ENCODE measurements at regions not wholly inside any gene's neighbourhood (a gene's known extent, or its start where the extent isn't known, plus 50 kb on each side); places are given as distances from the start of the nearest gene placed in this dataset.

GRCh38 chr5:168110384-168110783 is 181.1 kb upstream of the WWC1 start:
- H3K27ac ChIP-seq, result peak overlapping the region; percentile 61; the same call in 1 of the 2 replicates
- H3F3A ChIP-seq (ENCODE audit: insufficient read depth), result peaks cover 19% of the 10 kb centered on the region; the same call in 1 of the 2 replicates
- H3K79me2 ChIP-seq (ENCODE audit: insufficient read depth), result no peaks in the 10 kb centered on the region
- 64 to 76% methylated on average over 5 of the region's 5 CpGs for WGBS, 2 experiments (ENCODE audit: low coverage in 1 of 2, low lambda C conversion rate in 2 of 2, missing lambda C conversion rate in 2 of 2)
- no peaks in the 10 kb centered on the region for H3K9me2 ChIP-seq (ENCODE audit: insufficient read depth)
- H2AFZ ChIP-seq, result no peak overlapping the region
- H3K27me3 ChIP-seq (replicated peaks; ENCODE audit: insufficient read depth), result no peaks in the 10 kb centered on the region
- no peaks in the 10 kb centered on the region for H4K20me1 ChIP-seq (ENCODE audit: insufficient read depth)
- DNase-seq, result no peak
- H3K9ac ChIP-seq, result no peak overlapping the region
- no peak overlapping the region for H3K4me3 ChIP-seq
- TF ChIP-seq EZH2phosphoT487 (IDR thresholded peaks at IDR 0.05; ENCODE audit: insufficient read depth, low read depth) (no peak), EZH2 (IDR thresholded peaks at IDR 0.05; ENCODE audit: insufficient read depth, poor library complexity, severe bottlenecking) (no peak)
- no peaks in the 10 kb centered on the region for H3K9me3 ChIP-seq (ENCODE audit: low read depth)
- H3K4me2 ChIP-seq (ENCODE audit: unreplicated experiment), result no peak overlapping the region
- peaks cover 10% of the 10 kb centered on the region; the same call in 1 of the 2 replicates for H3K36me3 ChIP-seq (ENCODE audit: low read depth)
- peaks cover 50% of the 10 kb centered on the region for H3K4me1 ChIP-seq (ENCODE audit: insufficient read depth)
- in situ Hi-C loops (cut with MboI), result no loop called here

- Histone ChIP-seq H3K36me3 (ENCODE audit: low read depth) (peaks cover 10% of the 10 kb centered on the region; the same call in 1 of the 2 replicates), H3K4me1 (ENCODE audit: insufficient read depth) (peaks cover 42% of the 10 kb centered on the region), H3K9ac (no peak overlapping the region), H3K4me2 (ENCODE audit: unreplicated experiment) (no peak overlapping the region), H3K27me3 (replicated peaks; ENCODE audit: insufficient read depth) (no peaks in the 10 kb centered on the region), H2AFZ (no peak overlapping the region), H3K79me2 (ENCODE audit: insufficient read depth) (no peaks in the 10 kb centered on the region), H3K4me3 (no peak overlapping the region), H3K9me3 (ENCODE audit: low read depth) (no peaks in the 10 kb centered on the region), H3F3A (ENCODE audit: insufficient read depth) (peaks cover 12% of the 10 kb centered on the region; the same call in 1 of the 2 replicates), H4K20me1 (ENCODE audit: insufficient read depth) (no peaks in the 10 kb centered on the region), H3K27ac (no peak overlapping the region), H3K9me2 (ENCODE audit: insufficient read depth) (no peaks in the 10 kb centered on the region)
- 50 to 51% methylated on average over 14 of the region's 14 CpGs for WGBS, 2 experiments (ENCODE audit: low coverage in 1 of 2, low lambda C conversion rate in 2 of 2, missing lambda C conversion rate in 2 of 2)
- in situ Hi-C loops (cut with MboI), result no loop called here
- TF ChIP-seq EZH2 (IDR thresholded peaks at IDR 0.05; ENCODE audit: insufficient read depth, poor library complexity, severe bottlenecking), result no peak
- TF ChIP-seq EZH2phosphoT487 (IDR thresholded peaks at IDR 0.05; ENCODE audit: insufficient read depth, low read depth), result no peak
- no peak for DNase-seq
Observed at GRCh38 chr5:168110870-168111832, 180.3 kb upstream of the WWC1 start.

- H3K9me3 ChIP-seq (ENCODE audit: low read depth), result no peaks in the 10 kb centered on the region
- no peaks in the 10 kb centered on the region for H4K20me1 ChIP-seq (ENCODE audit: insufficient read depth)
- no peak overlapping the region; the same call in 1 of the 2 replicates for H3K27ac ChIP-seq
- 65 to 69% methylated on average over 6 of the region's 6 CpGs for WGBS, 2 experiments (ENCODE audit: low coverage in 1 of 2, low lambda C conversion rate in 2 of 2, missing lambda C conversion rate in 2 of 2)
- H3F3A ChIP-seq (ENCODE audit: insufficient read depth), result no peaks in the 10 kb centered on the region
- no peak overlapping the region for H3K9ac ChIP-seq
- peak; percentile 79 for DNase-seq
- H3K27me3 ChIP-seq (replicated peaks; ENCODE audit: insufficient read depth), result no peaks in the 10 kb centered on the region
- no peak overlapping the region for H3K4me2 ChIP-seq (ENCODE audit: unreplicated experiment)
- H3K79me2 ChIP-seq (ENCODE audit: insufficient read depth), result no peaks in the 10 kb centered on the region
- in situ Hi-C loops (cut with MboI), result no loop called here
- peaks cover 24% of the 10 kb centered on the region for H3K4me1 ChIP-seq (ENCODE audit: insufficient read depth)
- no peak overlapping the region for H3K4me3 ChIP-seq
- H3K9me2 ChIP-seq (ENCODE audit: insufficient read depth), result no peaks in the 10 kb centered on the region
- peaks cover 18% of the 10 kb centered on the region; the same call in 1 of the 2 replicates for H3K36me3 ChIP-seq (ENCODE audit: low read depth)
- no peak overlapping the region for H2AFZ ChIP-seq
- TF ChIP-seq EZH2 (IDR thresholded peaks at IDR 0.05; ENCODE audit: insufficient read depth, poor library complexity, severe bottlenecking) (no peak), EZH2phosphoT487 (IDR thresholded peaks at IDR 0.05; ENCODE audit: insufficient read depth, low read depth) (no peak)
Observed at GRCh38 chr5:168114444-168115017, 176.9 kb upstream of the WWC1 start.

GRCh38 chr5:168117469-168117868 is 174.0 kb upstream of the WWC1 start:
- in situ Hi-C loops (cut with MboI), result no loop called here
- Histone ChIP-seq H3K9me3 (ENCODE audit: low read depth) (no peaks in the 10 kb centered on the region), H3K27ac (no peak overlapping the region), H3K36me3 (ENCODE audit: low read depth) (peaks cover 19% of the 10 kb centered on the region; the same call in 1 of the 2 replicates), H2AFZ (no peak overlapping the region), H3K4me2 (ENCODE audit: unreplicated experiment) (no peak overlapping the region), H3K9me2 (ENCODE audit: insufficient read depth) (no peaks in the 10 kb centered on the region), H3F3A (ENCODE audit: insufficient read depth) (no peaks in the 10 kb centered on the region), H3K9ac (no peak overlapping the region), H3K27me3 (replicated peaks; ENCODE audit: insufficient read depth) (no peaks in the 10 kb centered on the region), H3K4me1 (ENCODE audit: insufficient read depth) (peaks cover 9% of the 10 kb centered on the region), H3K4me3 (no peak overlapping the region), H3K79me2 (ENCODE audit: insufficient read depth) (no peaks in the 10 kb centered on the region), H4K20me1 (ENCODE audit: insufficient read depth) (no peaks in the 10 kb centered on the region)
- no peak for DNase-seq
- 79 to 83% methylated on average over 5 of the region's 5 CpGs for WGBS, 2 experiments (ENCODE audit: low coverage in 1 of 2, low lambda C conversion rate in 2 of 2, missing lambda C conversion rate in 2 of 2)
- TF ChIP-seq EZH2 (IDR thresholded peaks at IDR 0.05; ENCODE audit: insufficient read depth, poor library complexity, severe bottlenecking), result no peak
- TF ChIP-seq EZH2phosphoT487 (IDR thresholded peaks at IDR 0.05; ENCODE audit: insufficient read depth, low read depth), result no peak
